ENCODE measurements at regions not wholly inside any gene's neighbourhood (a gene's known extent, or its start where the extent isn't known, plus 50 kb on each side); places are given as distances from the start of the nearest gene placed in this dataset.

- no peak overlapping the region for H3K4me3 ChIP-seq (ENCODE audit: low read depth, low read length)
- TF ChIP-seq CTCF (IDR thresholded peaks at IDR 0.05; ENCODE audit: low read depth, low read length) = no peak
These were observed 155.6 kb upstream of the PIEZO2 start for GRCh38 chr18:11304928-11305327.

GRCh38 chr18:11296946-11297345 is 147.6 kb upstream of the PIEZO2 start:
- TF ChIP-seq CTCF (IDR thresholded peaks at IDR 0.05; ENCODE audit: low read depth, low read length) = no peak
- H3K4me3 ChIP-seq (ENCODE audit: low read depth, low read length) = no peak overlapping the region

GRCh38 chr18:11293794-11294193 is 144.4 kb upstream of the PIEZO2 start:
- no peak overlapping the region for H3K4me3 ChIP-seq (ENCODE audit: low read depth, low read length)
- no peak for TF ChIP-seq CTCF (IDR thresholded peaks at IDR 0.05; ENCODE audit: low read depth, low read length)

GRCh38 chr18:11290786-11291185 is 141.4 kb upstream of the PIEZO2 start:
- no peak for TF ChIP-seq CTCF (IDR thresholded peaks at IDR 0.05; ENCODE audit: low read depth, low read length)
- no peak overlapping the region for H3K4me3 ChIP-seq (ENCODE audit: low read depth, low read length)

GRCh38 chr18:11289248-11289647 is 139.9 kb upstream of the PIEZO2 start:
- TF ChIP-seq CTCF (IDR thresholded peaks at IDR 0.05; ENCODE audit: low read depth, low read length) = no peak
- no peak overlapping the region for H3K4me3 ChIP-seq (ENCODE audit: low read depth, low read length)

- no peak for TF ChIP-seq CTCF (IDR thresholded peaks at IDR 0.05; ENCODE audit: low read depth, low read length)
- H3K4me3 ChIP-seq (ENCODE audit: low read depth, low read length) = no peak overlapping the region
These were observed 139.0 kb upstream of the PIEZO2 start for GRCh38 chr18:11288401-11288800.

GRCh38 chr18:11286431-11286830 is 137.1 kb upstream of the PIEZO2 start:
- H3K4me3 ChIP-seq (ENCODE audit: low read depth, low read length) = no peak overlapping the region
- TF ChIP-seq CTCF (IDR thresholded peaks at IDR 0.05; ENCODE audit: low read depth, low read length) = no peak
